Heart left ventricle (tissue), 16 donors: ENCODE measurements at regions not wholly inside any gene's neighbourhood (a gene's known extent, or its start where the extent isn't known, plus 50 kb on each side); places are given as distances from the start of the nearest gene placed in this dataset.
"Not testable (repeated sequence)": the region's sequence is repeated elsewhere in the genome, so short reads cannot be mapped to it uniquely, and the experiment has no call there.

Source experiments
- ATAC-seq, 4 donors: fragments of 200-7000 bp; cut with Tn5 transposase; one replicate each; pipeline ENCODE4 v1.9.1; 2020 to 2022; ENCODE audit warnings: moderate library complexity in 4 of 4, mild to moderate bottlenecking in 3 of 4, moderate number of reproducible peaks in 1 of 4
- DNase-seq, 5 donors: peaks; one replicate each; pipeline ENCODE4 v3.0.0-alpha.2; 2020
- H3K27ac ChIP-seq, 12 donors: fragments of 200-600 bp; sonication (generic) in 4 of 12; one replicate each; pipeline versions ENCODE4 v1.5.0 to v1.8.0; 2016 to 2022; ENCODE audit warnings: mild to moderate bottlenecking in 2 of 12
- H3K27me3 ChIP-seq, 9 donors: fragments of 200-600 bp; sonication (generic) in 2 of 9; one replicate each; pipeline versions ENCODE4 v1.5.1 to v1.8.0; 2016 to 2022; ENCODE audit warnings: mild to moderate bottlenecking in 3 of 9
- H3K36me3 ChIP-seq, 9 donors: fragments of 200-600 bp; sonication (generic) in 2 of 9; one replicate each; pipeline versions ENCODE4 v1.5.0 to v1.8.0; 2018 to 2022; ENCODE audit warnings: mild to moderate bottlenecking in 2 of 9
- H3K4me1 ChIP-seq, 12 donors: fragments of 200-600 bp; sonication (generic) in 4 of 12; one replicate each; pipeline versions ENCODE4 v1.5.0 to v1.8.0; 2016 to 2022; ENCODE audit warnings: mild to moderate bottlenecking in 3 of 12
- H3K4me3 ChIP-seq, 12 donors: fragments of 200-600 bp; sonication (generic) in 4 of 12; one replicate each; pipeline versions ENCODE4 v1.5.0 to v1.8.0; 2017 to 2022; ENCODE audit warnings: mild to moderate bottlenecking in 9 of 12, moderate library complexity in 4 of 12
- H3K9me3 ChIP-seq, 12 donors: fragments of 200-600 bp; sonication (generic) in 4 of 12; one replicate each; pipeline versions ENCODE4 v1.5.0 to v1.8.0; 2016 to 2022; ENCODE audit warnings: mild to moderate bottlenecking in 1 of 12
- CTCF ChIP-seq, 12 donors: fragments of 200-600 bp; sonication (generic) in 4 of 12; IDR thresholded peaks; one replicate each; pipeline versions ENCODE4 v1.5.0 to v1.8.0; 2018 to 2022; ENCODE audit warnings: antibody characterized with exemption in 12 of 12, mild to moderate bottlenecking in 5 of 12
- POLR2A ChIP-seq, 2 donors: fragments of 450-650 bp; IDR thresholded peaks; one replicate each; pipeline ENCODE4 v1.6.1; 2017; ENCODE audit warnings: antibody characterized with exemption in 2 of 2, mild to moderate bottlenecking in 2 of 2, moderate library complexity in 2 of 2
- WGBS, 4 donors: extraction: QIAGEN DNeasy Blood & Tissue Kit in 2 of 4; methylation state at CpG; one replicate each; pipeline versions ENCODE4 v1.1.5 to v1.1.7; 2013 to 2018; 5-methylcytosine and 5-hydroxymethylcytosine counted together
- intact Hi-C, 10 donors: fragments of 100-400 bp; cut with DNase I; formaldehyde crosslinking; loops; one replicate each; pipeline versions ENCODE4 v1.11.1 to v1.14.2; 2022
- donor health status: ischemic (EF 13 %, LVEDD 7.1; RV severe dilation, severe dysfunction).
- donor health status: healthy with polysubstance abuse.
- donor health status: DM: no; HTN: yes; CAD: no.
- donor health status: DM: no; HTN: no; CAD: no.
- donor health status: ischemic (EF 25% LVEDD 6.9; RV normal size, moderate dysfunction).
- donor health status: ischemic (EF 25% LVEDD 5.7; RV mildly dilated, moderate dysfunction).
- donor health status: healthy.
- donor health status: DM: yes; HTN: yes; CAD: no.
- donor health status: ischemic (EF 35%, LVEDD 5.7; RV mildly dilated, moderate dysfunction).
- donor health status: nonischemic (EF 11% LVEDD 7.7; RV severe dilation, severe dysfunction).
- donor health status: DM: yes; HTN: yes; CAD: no.
- donor health status: PGD.
- donor health status: ischemic (EF 29% LVEDD 5.4; RV normal size, mild dysfunction).
- donor health status: nonischemic (EF 23%, LVEDD 6.1; RV moderate dilation, normal function).

GRCh38 chr1:14421977-14422609, 176.4 kb upstream of the KAZN start:
- intact Hi-C loops = no loop called here
- 80 to 83% (median 81%) methylated on average over 9 of the region's 9 CpGs for WGBS, 4 donors

GRCh38 chr1:14424325-14425002, 174.0 kb upstream of the KAZN start:
- no peak for DNase-seq
- intact Hi-C loops = loop anchor here in 1 of 10 donors (5.0 kb wide), 1 partner anchor 63 kb away; no protein-coding TSS in a partner anchor

More at GRCh38 chr1:14421977-14422609, 176.4 kb upstream of the KAZN start:
- H3K27me3 ChIP-seq = peaks cover 0 to 8% (median 0%) of the 10 kb centered on the region in 9 donors
- no peak overlapping the region for H3K27ac ChIP-seq
- no peak for DNase-seq
- ATAC-seq = no peak
- no peak for TF ChIP-seq CTCF (IDR thresholded peaks at IDR 0.05)
- no peak for TF ChIP-seq POLR2A (IDR thresholded peaks at IDR 0.05)
- H3K36me3 ChIP-seq = no peaks in the 10 kb centered on the region
- no peaks in the 10 kb centered on the region for H3K9me3 ChIP-seq
- H3K4me1 ChIP-seq = no peaks in the 10 kb centered on the region
- H3K4me3 ChIP-seq = no peak overlapping the region

GRCh38 chr1:14426854-14427253, 171.6 kb upstream of the KAZN start:
- intact Hi-C loops = loop anchor here in 1 of 10 donors (5.0 kb wide), 1 partner anchor 60 kb away; no protein-coding TSS in a partner anchor
- no peak for DNase-seq
- TF ChIP-seq CTCF (IDR thresholded peaks at IDR 0.05) (no peak), POLR2A (IDR thresholded peaks at IDR 0.05) (no peak)

More at GRCh38 chr1:14424325-14425002, 174.0 kb upstream of the KAZN start:
- TF ChIP-seq POLR2A (IDR thresholded peaks at IDR 0.05) = no peak
- Histone ChIP-seq H3K27me3 (peaks cover 0 to 8% (median 0%) of the 10 kb centered on the region in 9 donors), H3K27ac (no peak overlapping the region), H3K9me3 (no peaks in the 10 kb centered on the region), H3K4me3 (no peak overlapping the region), H3K36me3 (no peaks in the 10 kb centered on the region), H3K4me1 (no peaks in the 10 kb centered on the region)
- no peak for ATAC-seq
- WGBS, 4 donors = 73 to 86% (median 82%) methylated on average over 9 of the region's 9 CpGs

GRCh38 chr1:14429577-14429976, 168.9 kb upstream of the KAZN start:
- Histone ChIP-seq H3K9me3 (no peaks in the 10 kb centered on the region), H3K4me3 (no peak overlapping the region), H3K27ac (no peak overlapping the region), H3K27me3 (peaks cover 0 to 3% (median 0%) of the 10 kb centered on the region in 9 donors), H3K4me1 (no peaks in the 10 kb centered on the region), H3K36me3 (no peaks in the 10 kb centered on the region)
- DNase-seq (no peak), ATAC-seq (no peak)
- TF ChIP-seq CTCF (IDR thresholded peaks at IDR 0.05) (no peak), POLR2A (IDR thresholded peaks at IDR 0.05) (no peak)
- WGBS, 4 donors = 84 to 92% (median 88%) methylated on average over 9 of the region's 9 CpGs
- intact Hi-C loops = loop anchor here in 1 of 10 donors (5.0 kb wide), 1 partner anchor 58 kb away; no protein-coding TSS in a partner anchor

More at GRCh38 chr1:14426854-14427253, 171.6 kb upstream of the KAZN start:
- Histone ChIP-seq H3K4me1 (no peaks in the 10 kb centered on the region), H3K4me3 (no peak overlapping the region), H3K27me3 (no peaks in the 10 kb centered on the region), H3K27ac (no peak overlapping the region), H3K36me3 (no peaks in the 10 kb centered on the region), H3K9me3 (no peaks in the 10 kb centered on the region)
- 87 to 98% (median 89%) methylated on average over 2 of the region's 2 CpGs for WGBS, 4 donors
- no peak for ATAC-seq

- H3K27ac ChIP-seq, H3K36me3 ChIP-seq, DNase-seq, H3K9me3 ChIP-seq, H3K4me1 ChIP-seq, intact Hi-C loops, ATAC-seq, H3K4me3 ChIP-seq: not testable (repeated sequence)
- 96 to 100% (median 97%) methylated on average over 3 of the region's 3 CpGs for WGBS, 4 donors
- H3K27me3 ChIP-seq = peaks cover 0 to 10% (median 0%) of the 10 kb centered on the region in 9 donors
These were observed 165.8 kb upstream of the KAZN start for GRCh38 chr1:14432728-14433127.
